Transverse colon (tissue), 1 donor: ENCODE measurements at regions not wholly inside any gene's neighbourhood (a gene's known extent, or its start where the extent isn't known, plus 50 kb on each side); places are given as distances from the start of the nearest gene placed in this dataset.

Experiments
- EP300 ChIP-seq: sonication (generic); formaldehyde crosslinking; IDR thresholded peaks from one replicate; pipeline ENCODE4 v1.6.1; 2017; ENCODE audit warnings: antibody characterized with exemption, low read depth
- POLR2A ChIP-seq: fragments of 450-650 bp; IDR thresholded peaks from one replicate; pipeline ENCODE4 v1.6.1; 2016; ENCODE audit warnings: antibody characterized with exemption, mild to moderate bottlenecking, moderate library complexity

DNA sequence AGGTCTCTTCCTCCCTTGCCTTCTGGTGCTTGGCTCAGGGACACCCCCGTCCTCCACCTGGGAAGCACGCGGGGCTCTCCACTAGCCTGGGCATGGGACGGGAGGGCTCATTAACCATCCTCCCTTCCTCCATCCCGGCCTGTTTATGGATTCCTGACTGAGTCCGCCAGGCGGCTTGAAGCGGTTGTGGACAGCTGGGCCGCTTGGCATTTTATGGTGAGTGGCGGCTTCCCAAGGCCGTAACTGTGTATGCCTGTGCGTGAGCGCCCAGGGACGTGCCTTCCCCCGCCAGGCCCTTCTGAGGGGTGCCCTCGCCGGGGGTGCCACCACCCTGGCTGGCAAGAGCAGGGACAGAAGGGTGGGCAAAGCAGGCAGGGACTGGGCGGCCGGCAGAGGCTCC, 202.8 kb downstream of the URI1 start:
- TF ChIP-seq EP300 (no peak), POLR2A (no peak)
